ENCODE measurements at regions not wholly inside any gene's neighbourhood (a gene's known extent, or its start where the extent isn't known, plus 50 kb on each side); places are given as distances from the start of the nearest gene placed in this dataset.

DNA sequence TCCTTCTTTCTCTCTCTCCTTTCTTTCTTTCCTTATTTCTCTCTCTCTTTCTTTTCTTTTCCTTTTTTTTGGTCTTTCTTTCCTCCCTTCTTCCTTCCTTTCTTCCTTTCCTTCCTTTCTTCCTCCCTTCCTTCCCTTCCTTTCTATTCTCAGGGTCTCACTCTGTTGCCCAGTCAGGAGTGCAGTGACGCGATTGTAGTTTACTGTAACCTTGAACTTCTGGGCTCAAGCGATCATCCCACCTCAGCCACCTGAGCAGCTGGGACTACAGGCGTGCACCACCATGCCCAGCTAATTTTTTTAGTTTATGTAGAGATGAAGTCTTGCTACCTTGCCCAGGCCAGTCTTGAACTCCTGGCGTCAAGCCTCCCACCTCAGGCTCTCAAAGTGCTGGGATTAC lies 83.8 kb upstream of the PPM1B start:
- no peak overlapping the region for H3K23ac ChIP-seq (ENCODE audit: insufficient read length)
- FAIRE-seq: no peak
- H3K27me3 ChIP-seq (replicated peaks in 1 of 4; ENCODE audit: control insufficient read depth in 3 of 4, extremely low read depth in 1 of 4, insufficient read depth in 3 of 4, low read length in 3 of 4): no peaks in the 10 kb centered on the region
- H2BK120ac ChIP-seq (replicated peaks; ENCODE audit: low read depth, low read length): no peak overlapping the region
- H3K23me2 ChIP-seq (ENCODE audit: low read depth, low read length): no peaks in the 10 kb centered on the region
- no peak overlapping the region for H3K4me2 ChIP-seq (ENCODE audit: insufficient read depth in 1 of 2, low read depth in 2 of 2, low read length in 2 of 2)
- no peak overlapping the region for H3K14ac ChIP-seq (ENCODE audit: insufficient read length)
- no peaks in the 10 kb centered on the region for H3K9me3 ChIP-seq (ENCODE audit: insufficient read depth in 2 of 2, low read depth in 1 of 2, low read length in 1 of 2)
- no peak overlapping the region for H2AFZ ChIP-seq (ENCODE audit: low read length)
- DNase-seq (ENCODE audit: low read depth in 1 of 2, low spot score in 2 of 2): no peak
- CTCF ChIA-PET (ENCODE audit: partially characterized antibody): interaction anchor here (1.0 kb wide), 1 partner anchor 207 kb away, joined by 3 read pairs; no protein-coding TSS in a partner anchor
- peaks cover 6 to 21% (median 17%) of the 10 kb centered on the region in 4 experiments; a peak in 6 of 7 replicates for H3K4me1 ChIP-seq (replicated peaks in 1 of 4; ENCODE audit: control insufficient read depth in 3 of 4, insufficient read depth in 4 of 4, low read length in 3 of 4)
- H3K18ac ChIP-seq (ENCODE audit: extremely low read depth, low read length): no peak overlapping the region
- H3K79me1 ChIP-seq (ENCODE audit: low read depth, low read length): no peaks in the 10 kb centered on the region
- H4K5ac ChIP-seq (ENCODE audit: insufficient read length, low read depth, low read length): no peak overlapping the region
- no peaks in the 10 kb centered on the region for H3K79me2 ChIP-seq (ENCODE audit: control insufficient read depth in 1 of 2, insufficient read depth in 2 of 2, low read length in 2 of 2)
- no peak overlapping the region for H4K91ac ChIP-seq (replicated peaks; ENCODE audit: insufficient read length, low read length)
- WGBS, 2 experiments (ENCODE audit: extremely low coverage in 1 of 2, insufficient coverage in 1 of 2, insufficient read length in 1 of 2, insufficient replicate concordance in 2 of 2, low coverage in 1 of 2, low lambda C conversion rate in 2 of 2, missing lambda C conversion rate in 1 of 2): 94% methylated on average over 5 of the region's 5 CpGs; no CpG with 5 or more reads in 1 of the 2 experiments
- H3K36me3 ChIP-seq (ENCODE audit: control insufficient read depth in 2 of 4, insufficient read depth in 4 of 4, low read length in 3 of 4): no peaks in the 10 kb centered on the region
- no peak overlapping the region for H3K4ac ChIP-seq (replicated peaks; ENCODE audit: insufficient read length, low read depth, low read length)
- no peak overlapping the region; the same call in 1 of the 2 replicates for H2AK5ac ChIP-seq (ENCODE audit: low read depth, low read length)
- no peak overlapping the region for H3K56ac ChIP-seq (replicated peaks; ENCODE audit: insufficient read length, low read depth, low read length)
- H4K8ac ChIP-seq (ENCODE audit: extremely low read depth, insufficient read depth, low read length): no peak overlapping the region
- H3K4me3 ChIP-seq (ENCODE audit: extremely low read depth in 1 of 4, insufficient read depth in 2 of 4, low read depth in 3 of 4, low read length in 4 of 4): no peak overlapping the region
- no peak overlapping the region for H2BK15ac ChIP-seq (ENCODE audit: low read length)
- POLR2A ChIA-PET (ENCODE audit: partially characterized antibody): no interaction called here
- H4K20me1 ChIP-seq (replicated peaks in 1 of 2; ENCODE audit: control insufficient read depth in 1 of 2, insufficient read depth in 2 of 2, low read length in 2 of 2): no peaks in the 10 kb centered on the region
- no peak overlapping the region for H3K27ac ChIP-seq (ENCODE audit: low read depth, low read length)
- H2BK20ac ChIP-seq (ENCODE audit: low read length): no peak overlapping the region
- H3K9ac ChIP-seq (replicated peaks in 1 of 4; ENCODE audit: extremely low read depth in 1 of 4, low read depth in 3 of 4, low read length in 3 of 4): no peak overlapping the region
- H2BK5ac ChIP-seq (ENCODE audit: low read depth, low read length): no peak overlapping the region
- peak overlapping the region; percentile 80; the same call in 1 of the 2 replicates for H2BK12ac ChIP-seq (ENCODE audit: low read depth, low read length)
- TF ChIP-seq JUN (IDR thresholded peaks at IDR 0.05; ENCODE audit: low read depth, low read length): no peak
- TF ChIP-seq, protein P1, sequence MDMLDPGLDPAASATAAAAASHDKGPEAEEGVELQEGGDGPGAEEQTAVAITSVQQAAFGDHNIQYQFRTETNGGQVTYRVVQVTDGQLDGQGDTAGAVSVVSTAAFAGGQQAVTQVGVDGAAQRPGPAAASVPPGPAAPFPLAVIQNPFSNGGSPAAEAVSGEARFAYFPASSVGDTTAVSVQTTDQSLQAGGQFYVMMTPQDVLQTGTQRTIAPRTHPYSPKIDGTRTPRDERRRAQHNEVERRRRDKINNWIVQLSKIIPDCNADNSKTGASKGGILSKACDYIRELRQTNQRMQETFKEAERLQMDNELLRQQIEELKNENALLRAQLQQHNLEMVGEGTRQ (IDR thresholded peaks at IDR 0.05; ENCODE audit: low read length): no peak
- TF ChIP-seq, protein P2, sequence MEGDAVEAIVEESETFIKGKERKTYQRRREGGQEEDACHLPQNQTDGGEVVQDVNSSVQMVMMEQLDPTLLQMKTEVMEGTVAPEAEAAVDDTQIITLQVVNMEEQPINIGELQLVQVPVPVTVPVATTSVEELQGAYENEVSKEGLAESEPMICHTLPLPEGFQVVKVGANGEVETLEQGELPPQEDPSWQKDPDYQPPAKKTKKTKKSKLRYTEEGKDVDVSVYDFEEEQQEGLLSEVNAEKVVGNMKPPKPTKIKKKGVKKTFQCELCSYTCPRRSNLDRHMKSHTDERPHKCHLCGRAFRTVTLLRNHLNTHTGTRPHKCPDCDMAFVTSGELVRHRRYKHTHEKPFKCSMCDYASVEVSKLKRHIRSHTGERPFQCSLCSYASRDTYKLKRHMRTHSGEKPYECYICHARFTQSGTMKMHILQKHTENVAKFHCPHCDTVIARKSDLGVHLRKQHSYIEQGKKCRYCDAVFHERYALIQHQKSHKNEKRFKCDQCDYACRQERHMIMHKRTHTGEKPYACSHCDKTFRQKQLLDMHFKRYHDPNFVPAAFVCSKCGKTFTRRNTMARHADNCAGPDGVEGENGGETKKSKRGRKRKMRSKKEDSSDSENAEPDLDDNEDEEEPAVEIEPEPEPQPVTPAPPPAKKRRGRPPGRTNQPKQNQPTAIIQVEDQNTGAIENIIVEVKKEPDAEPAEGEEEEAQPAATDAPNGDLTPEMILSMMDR (IDR thresholded peaks at IDR 0.05; ENCODE audit: control extremely low read depth in 1 of 3, insufficient read depth in 1 of 3, low read depth in 1 of 3, low read length in 3 of 3): no peak
- TF ChIP-seq HDAC6 (IDR thresholded peaks at IDR 0.05; ENCODE audit: low read depth, low read length): no peak
- TF ChIP-seq SAP30 (IDR thresholded peaks at IDR 0.05; ENCODE audit: insufficient read depth, insufficient replicate concordance, low read length): no peak
- TF ChIP-seq TAF1 (IDR thresholded peaks at IDR 0.05; ENCODE audit: low read depth, low read length): no peak
- TF ChIP-seq TAF7 (optimal IDR thresholded peaks at IDR 0.05; ENCODE audit: borderline replicate concordance, low read depth, low read length): no peak
- TF ChIP-seq, protein P3, sequence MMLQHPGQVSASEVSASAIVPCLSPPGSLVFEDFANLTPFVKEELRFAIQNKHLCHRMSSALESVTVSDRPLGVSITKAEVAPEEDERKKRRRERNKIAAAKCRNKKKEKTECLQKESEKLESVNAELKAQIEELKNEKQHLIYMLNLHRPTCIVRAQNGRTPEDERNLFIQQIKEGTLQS (IDR thresholded peaks at IDR 0.05; ENCODE audit: insufficient read depth, low read depth, low read length): no peak
- TF ChIP-seq CBX5 (IDR thresholded peaks at IDR 0.05; ENCODE audit: low read depth, low read length): no peak
- no peak for TF ChIP-seq MAFK (IDR thresholded peaks at IDR 0.05; ENCODE audit: low read depth, low read length)
